Smooth muscle cell (in vitro differentiated cells): ENCODE measurements at regions not wholly inside any gene's neighbourhood (a gene's known extent, or its start where the extent isn't known, plus 50 kb on each side); places are given as distances from the start of the nearest gene placed in this dataset.
"Not testable (repeated sequence)": the region's sequence is repeated elsewhere in the genome, so short reads cannot be mapped to it uniquely, and the experiment has no call there.

ENCODE experiments used
- DNase-seq: peaks from one replicate; lab custom pipeline; 2025; ENCODE audit not compliant: unreplicated experiment; lab: John Stamatoyannopoulos, UW
- H2AFZ ChIP-seq: fragments of 200-600 bp; sonication (generic); 2 replicates; pipeline ENCODE4 v1.6.0; 2016; ENCODE audit warnings: antibody characterized with exemption, low read depth, mild to moderate bottlenecking
- H3F3A ChIP-seq: fragments of 200-600 bp; sonication (generic); 2 replicates; pipeline ENCODE4 v1.6.0; 2017; ENCODE audit warnings: antibody characterized with exemption, low read depth
- H3K27ac ChIP-seq: fragments of 200-600 bp; sonication (generic); 2 replicates; pipeline ENCODE4 v1.5.1; 2016; ENCODE audit warnings: low read depth, mild to moderate bottlenecking
- H3K27me3 ChIP-seq: fragments of 200-600 bp; sonication (generic); 2 replicates; pipeline ENCODE4 v1.6.1; 2016; ENCODE audit warnings: low read depth, mild to moderate bottlenecking
- H3K36me3 ChIP-seq: fragments of 200-600 bp; sonication (generic); 2 replicates; pipeline ENCODE4 v1.5.1; 2016; ENCODE audit warnings: low read depth
- H3K4me1 ChIP-seq: fragments of 200-600 bp; sonication (generic); 2 replicates; pipeline ENCODE4 v1.5.1; 2016; ENCODE audit warnings: low read depth
- H3K4me2 ChIP-seq: fragments of 200-600 bp; sonication (generic); 2 replicates; pipeline ENCODE4 v1.6.0; 2016; ENCODE audit warnings: mild to moderate bottlenecking
- H3K4me3 ChIP-seq: fragments of 200-600 bp; sonication (generic); 2 replicates; pipeline ENCODE4 v1.5.1; 2016; ENCODE audit warnings: mild to moderate bottlenecking
- H3K79me2 ChIP-seq: fragments of 200-600 bp; sonication (generic); 2 replicates; pipeline ENCODE4 v1.6.0; 2016; ENCODE audit warnings: low read depth, mild to moderate bottlenecking
- H3K9ac ChIP-seq: fragments of 200-600 bp; sonication (generic); 2 replicates; pipeline ENCODE4 v1.6.0; 2016; ENCODE audit warnings: low read depth
- H3K9me3 ChIP-seq: fragments of 200-600 bp; sonication (generic); replicated peaks from 2 replicates; pipeline ENCODE4 v1.5.1; 2016; ENCODE audit warnings: low read depth
- H4K20me1 ChIP-seq: fragments of 200-600 bp; sonication (generic); 2 replicates; pipeline ENCODE4 v1.6.0; 2016; ENCODE audit warnings: low read depth
- CTCF ChIP-seq: fragments of 200-600 bp; sonication (generic); IDR thresholded peaks from 2 replicates; pipeline ENCODE4 v1.5.1; 2017; ENCODE audit warnings: borderline replicate concordance, mild to moderate bottlenecking, antibody characterized with exemption; ENCODE audit not compliant: insufficient read depth, poor library complexity, severe bottlenecking
- WGBS: methylation state at CpG from one replicate; pipeline ENCODE4 v1.1.7; 2016; ENCODE audit warnings: low lambda C conversion rate; 5-methylcytosine and 5-hydroxymethylcytosine counted together

- DNase-seq: no peak
- Histone ChIP-seq H3K4me3 (no peak overlapping the region), H3K27me3 (no peaks in the 10 kb centered on the region), H2AFZ (no peak overlapping the region), H3K4me2 (no peak overlapping the region), H3K79me2 (no peaks in the 10 kb centered on the region), H3K36me3 (no peaks in the 10 kb centered on the region), H3K4me1 (peaks cover 14% of the 10 kb centered on the region), H4K20me1 (no peaks in the 10 kb centered on the region), H3K9me3 (no peaks in the 10 kb centered on the region), H3K9ac (no peak overlapping the region), H3F3A (no peaks in the 10 kb centered on the region), H3K27ac (no peak overlapping the region)
- no peak for TF ChIP-seq CTCF
- 86% methylated on average over 10 of the region's 10 CpGs for WGBS
Measured at GRCh38 chr6:137387096-137387764, 107.0 kb downstream of the OLIG3 start.

GRCh38 chr6:137383287-137383686, 110.9 kb downstream of the OLIG3 start:
- H3K27me3 ChIP-seq, H4K20me1 ChIP-seq, H3K9me3 ChIP-seq, H3K36me3 ChIP-seq, H3K4me2 ChIP-seq, DNase-seq, H3K27ac ChIP-seq, H3K4me1 ChIP-seq, H3K4me3 ChIP-seq, H3K9ac ChIP-seq, H2AFZ ChIP-seq, H3F3A ChIP-seq, H3K79me2 ChIP-seq: not testable (repeated sequence)
- 91% methylated on average over 6 of the region's 6 CpGs for WGBS

GRCh38 chr6:137378090-137378369, 116.2 kb downstream of the OLIG3 start:
- no peaks in the 10 kb centered on the region for H3K79me2 ChIP-seq
- H3K9ac ChIP-seq: no peak overlapping the region
- H3K4me2 ChIP-seq: no peak overlapping the region
- H3K9me3 ChIP-seq: no peaks in the 10 kb centered on the region
- H4K20me1 ChIP-seq: no peaks in the 10 kb centered on the region
- no peaks in the 10 kb centered on the region for H3K27me3 ChIP-seq
- H2AFZ ChIP-seq: no peak overlapping the region
- H3F3A ChIP-seq: no peaks in the 10 kb centered on the region
- no peak overlapping the region for H3K27ac ChIP-seq
- DNase-seq: no peak
- no peaks in the 10 kb centered on the region for H3K4me1 ChIP-seq
- H3K4me3 ChIP-seq: no peak overlapping the region
- TF ChIP-seq CTCF: no peak
- WGBS: 95% methylated on average over 2 of the region's 2 CpGs
- no peaks in the 10 kb centered on the region for H3K36me3 ChIP-seq

- TF ChIP-seq CTCF: no peak
Measured at GRCh38 chr6:137373296-137373695, 120.9 kb downstream of the OLIG3 start.

More at GRCh38 chr6:137373296-137373695, 120.9 kb downstream of the OLIG3 start:
- Histone ChIP-seq H3K36me3 (no peaks in the 10 kb centered on the region), H3K9ac (no peak overlapping the region), H3K9me3 (no peaks in the 10 kb centered on the region), H3F3A (no peaks in the 10 kb centered on the region), H3K4me1 (no peaks in the 10 kb centered on the region), H4K20me1 (no peaks in the 10 kb centered on the region), H3K4me3 (no peak overlapping the region), H3K79me2 (no peaks in the 10 kb centered on the region), H2AFZ (no peak overlapping the region), H3K27ac (no peak overlapping the region), H3K27me3 (no peaks in the 10 kb centered on the region), H3K4me2 (no peak overlapping the region)
- DNase-seq: no peak
- WGBS: 100% methylated on average over 1 of the region's 1 CpG
